ENCODE measurements at regions not wholly inside any gene's neighbourhood (a gene's known extent, or its start where the extent isn't known, plus 50 kb on each side); places are given as distances from the start of the nearest gene placed in this dataset.

DNA sequence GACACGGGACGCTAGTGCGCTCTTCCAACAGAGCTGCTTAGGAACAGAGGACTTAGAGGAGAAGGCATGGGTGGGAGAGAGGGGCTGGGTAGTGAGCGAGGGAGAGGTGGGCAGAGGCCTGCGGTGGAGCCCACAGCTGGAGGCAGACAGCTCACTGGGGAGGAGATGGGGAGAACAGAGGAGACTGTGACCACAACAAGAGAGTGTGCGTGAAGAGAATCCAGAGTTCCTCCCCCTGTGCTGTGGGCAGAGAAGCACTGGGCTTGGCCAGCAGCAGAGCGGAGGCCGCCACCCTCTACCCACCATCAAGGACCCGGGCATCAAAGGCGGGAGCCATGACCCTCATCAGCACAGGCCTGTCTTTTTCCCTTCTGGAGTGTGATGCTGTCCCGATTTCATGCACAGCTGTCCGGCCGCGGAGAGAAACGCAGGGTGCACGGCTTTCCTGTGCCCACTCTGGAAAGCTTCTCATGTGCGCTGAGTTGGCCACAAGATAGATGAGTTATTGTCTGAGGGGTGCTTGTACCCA lies 228.3 kb upstream of the IRX4 start:
- Histone ChIP-seq H3K9me3 (ENCODE audit: insufficient read depth, low read depth, low read length) (peaks cover 14% of the 10 kb centered on the region), H3K27me3 (ENCODE audit: insufficient read depth, low read length) (no peaks in the 10 kb centered on the region), H3K79me2 (ENCODE audit: insufficient read depth, low read length) (no peaks in the 10 kb centered on the region), H3K36me3 (ENCODE audit: insufficient read depth, low read length) (no peaks in the 10 kb centered on the region), H2AFZ (ENCODE audit: low read depth, low read length) (no peak overlapping the region), H3K4me1 (ENCODE audit: insufficient read depth, low read length) (no peaks in the 10 kb centered on the region), H3K4me2 (ENCODE audit: low read length) (no peak overlapping the region), H3K9ac (ENCODE audit: low read length) (no peak overlapping the region), H3K27ac (ENCODE audit: low read depth, low read length) (no peak overlapping the region), H3K4me3 (ENCODE audit: insufficient read depth, low read depth, low read length) (no peak overlapping the region), H4K20me1 (ENCODE audit: insufficient read depth, low read length) (no peaks in the 10 kb centered on the region)
- no peaks in the 10 kb centered on the region for H3K36me3 Mint-ChIP-seq (ENCODE audit: low read depth, unreplicated experiment)
- no peak overlapping the region for H3K27ac Mint-ChIP-seq (ENCODE audit: unreplicated experiment)
- FAIRE-seq (no peak), DNase-seq (ENCODE audit: low read depth) (no peak)
- no peak for TF ChIP-seq EZH2 (IDR thresholded peaks at IDR 0.05; ENCODE audit: insufficient read depth, low read length)
- TF ChIP-seq, protein P1, sequence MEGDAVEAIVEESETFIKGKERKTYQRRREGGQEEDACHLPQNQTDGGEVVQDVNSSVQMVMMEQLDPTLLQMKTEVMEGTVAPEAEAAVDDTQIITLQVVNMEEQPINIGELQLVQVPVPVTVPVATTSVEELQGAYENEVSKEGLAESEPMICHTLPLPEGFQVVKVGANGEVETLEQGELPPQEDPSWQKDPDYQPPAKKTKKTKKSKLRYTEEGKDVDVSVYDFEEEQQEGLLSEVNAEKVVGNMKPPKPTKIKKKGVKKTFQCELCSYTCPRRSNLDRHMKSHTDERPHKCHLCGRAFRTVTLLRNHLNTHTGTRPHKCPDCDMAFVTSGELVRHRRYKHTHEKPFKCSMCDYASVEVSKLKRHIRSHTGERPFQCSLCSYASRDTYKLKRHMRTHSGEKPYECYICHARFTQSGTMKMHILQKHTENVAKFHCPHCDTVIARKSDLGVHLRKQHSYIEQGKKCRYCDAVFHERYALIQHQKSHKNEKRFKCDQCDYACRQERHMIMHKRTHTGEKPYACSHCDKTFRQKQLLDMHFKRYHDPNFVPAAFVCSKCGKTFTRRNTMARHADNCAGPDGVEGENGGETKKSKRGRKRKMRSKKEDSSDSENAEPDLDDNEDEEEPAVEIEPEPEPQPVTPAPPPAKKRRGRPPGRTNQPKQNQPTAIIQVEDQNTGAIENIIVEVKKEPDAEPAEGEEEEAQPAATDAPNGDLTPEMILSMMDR (IDR thresholded peaks at IDR 0.05; ENCODE audit: insufficient read depth, low read depth, low read length): no peak
- H3K9me3 Mint-ChIP-seq (ENCODE audit: unreplicated experiment): peaks cover 10% of the 10 kb centered on the region
- peaks cover 7% of the 10 kb centered on the region for H3K27me3 Mint-ChIP-seq (ENCODE audit: low read depth, unreplicated experiment)
- H3K4me1 Mint-ChIP-seq (ENCODE audit: low read depth, unreplicated experiment): no peaks in the 10 kb centered on the region
- H3K4me3 Mint-ChIP-seq (ENCODE audit: unreplicated experiment): no peak overlapping the region

DNA sequence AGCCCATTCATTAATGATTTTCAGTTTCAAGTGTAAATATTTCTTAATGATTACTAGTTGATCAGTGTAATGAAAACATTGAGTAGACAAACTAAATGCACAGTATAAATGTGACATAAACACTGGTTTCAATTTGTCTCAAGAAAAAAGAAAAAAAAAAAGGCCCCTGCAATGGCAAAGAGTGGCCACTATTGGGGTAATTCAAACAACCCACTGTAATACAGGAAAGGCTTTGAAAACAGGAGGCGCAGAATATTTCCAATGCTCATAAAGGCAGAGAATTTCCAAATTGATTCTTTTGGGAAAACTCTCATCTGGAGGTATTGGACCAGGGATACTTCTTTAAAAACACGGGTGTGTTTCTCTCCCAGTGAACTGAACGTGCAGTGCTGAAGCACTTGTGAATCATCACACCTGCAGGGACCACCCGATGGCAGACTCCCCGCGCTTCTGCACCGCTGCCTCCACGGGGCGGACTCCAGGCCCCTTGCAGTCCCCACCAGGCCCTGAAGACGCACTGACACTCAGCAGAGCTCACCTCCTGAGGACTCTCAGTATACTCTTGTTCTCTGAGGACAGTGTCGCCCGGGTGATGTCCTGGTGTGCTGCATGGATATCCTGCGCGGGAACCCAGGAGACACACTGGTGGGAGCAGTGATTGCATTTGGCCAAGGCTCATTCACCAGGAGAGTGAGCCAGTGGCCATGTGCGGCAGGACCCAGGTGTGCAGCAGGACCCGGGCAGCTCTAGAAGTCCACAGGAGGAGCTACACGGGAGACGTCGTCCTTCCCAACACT lies 227.6 kb upstream of the IRX4 start:
- Mint-ChIP-seq H3K27me3 (ENCODE audit: low read depth, unreplicated experiment) (peaks cover 7% of the 10 kb centered on the region), H3K36me3 (ENCODE audit: low read depth, unreplicated experiment) (no peaks in the 10 kb centered on the region), H3K9me3 (ENCODE audit: unreplicated experiment) (peaks cover 4% of the 10 kb centered on the region), H3K27ac (ENCODE audit: unreplicated experiment) (no peak overlapping the region), H3K4me1 (ENCODE audit: low read depth, unreplicated experiment) (no peaks in the 10 kb centered on the region), H3K4me3 (ENCODE audit: unreplicated experiment) (no peak overlapping the region)
- DNase-seq (ENCODE audit: low read depth) (no peak), FAIRE-seq (no peak)
- Histone ChIP-seq H3K79me2 (ENCODE audit: insufficient read depth, low read length) (no peaks in the 10 kb centered on the region), H2AFZ (ENCODE audit: low read depth, low read length) (no peak overlapping the region), H4K20me1 (ENCODE audit: insufficient read depth, low read length) (no peaks in the 10 kb centered on the region), H3K9me3 (ENCODE audit: insufficient read depth, low read depth, low read length) (peaks cover 14% of the 10 kb centered on the region), H3K4me3 (ENCODE audit: insufficient read depth, low read depth, low read length) (no peak overlapping the region), H3K36me3 (ENCODE audit: insufficient read depth, low read length) (no peaks in the 10 kb centered on the region), H3K4me1 (ENCODE audit: insufficient read depth, low read length) (no peaks in the 10 kb centered on the region), H3K9ac (ENCODE audit: low read length) (no peak overlapping the region), H3K4me2 (ENCODE audit: low read length) (no peak overlapping the region), H3K27me3 (ENCODE audit: insufficient read depth, low read length) (no peaks in the 10 kb centered on the region), H3K27ac (ENCODE audit: low read depth, low read length) (no peak overlapping the region)
- no peak for TF ChIP-seq EZH2 (IDR thresholded peaks at IDR 0.05; ENCODE audit: insufficient read depth, low read length)
- TF ChIP-seq, protein P1 (IDR thresholded peaks at IDR 0.05; ENCODE audit: insufficient read depth, low read depth, low read length): no peak

DNA sequence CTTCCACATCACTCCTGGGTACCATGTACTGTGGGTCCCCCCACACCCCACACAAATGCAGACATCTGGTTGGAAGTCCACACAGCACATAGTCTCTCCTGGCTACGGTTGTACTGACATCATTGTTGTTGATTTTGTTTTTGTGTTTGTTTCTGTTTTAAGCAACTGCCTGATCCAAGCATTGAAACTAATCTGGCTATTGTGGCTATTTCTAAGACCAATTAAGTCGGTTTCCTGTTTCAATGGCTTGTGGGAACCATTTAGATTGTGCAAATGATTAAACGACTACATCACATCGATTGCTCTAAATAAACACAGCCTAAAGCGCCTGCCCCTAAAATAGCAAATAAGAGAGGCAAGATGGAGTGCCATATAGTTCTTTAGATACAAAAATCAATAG lies 226.8 kb upstream of the IRX4 start:
- Histone ChIP-seq H3K79me2 (ENCODE audit: insufficient read depth, low read length) (no peaks in the 10 kb centered on the region), H3K4me3 (ENCODE audit: insufficient read depth, low read depth, low read length) (no peak overlapping the region), H3K4me1 (ENCODE audit: insufficient read depth, low read length) (no peaks in the 10 kb centered on the region), H2AFZ (ENCODE audit: low read depth, low read length) (no peak overlapping the region), H3K27me3 (ENCODE audit: insufficient read depth, low read length) (no peaks in the 10 kb centered on the region), H3K27ac (ENCODE audit: low read depth, low read length) (no peak overlapping the region), H3K9ac (ENCODE audit: low read length) (no peak overlapping the region), H4K20me1 (ENCODE audit: insufficient read depth, low read length) (no peaks in the 10 kb centered on the region), H3K9me3 (ENCODE audit: insufficient read depth, low read depth, low read length) (peaks cover 7% of the 10 kb centered on the region), H3K4me2 (ENCODE audit: low read length) (no peak overlapping the region), H3K36me3 (ENCODE audit: insufficient read depth, low read length) (no peaks in the 10 kb centered on the region)
- DNase-seq (ENCODE audit: low read depth) (no peak), FAIRE-seq (no peak)
- no peaks in the 10 kb centered on the region for H3K4me1 Mint-ChIP-seq (ENCODE audit: low read depth, unreplicated experiment)
- H3K36me3 Mint-ChIP-seq (ENCODE audit: low read depth, unreplicated experiment): no peaks in the 10 kb centered on the region
- TF ChIP-seq, protein P1 (IDR thresholded peaks at IDR 0.05; ENCODE audit: insufficient read depth, low read depth, low read length): no peak
- TF ChIP-seq EZH2 (IDR thresholded peaks at IDR 0.05; ENCODE audit: insufficient read depth, low read length): no peak
- no peak overlapping the region for H3K4me3 Mint-ChIP-seq (ENCODE audit: unreplicated experiment)
- no peak overlapping the region for H3K27ac Mint-ChIP-seq (ENCODE audit: unreplicated experiment)
- H3K27me3 Mint-ChIP-seq (ENCODE audit: low read depth, unreplicated experiment): peaks cover 7% of the 10 kb centered on the region
- peaks cover 2% of the 10 kb centered on the region for H3K9me3 Mint-ChIP-seq (ENCODE audit: unreplicated experiment)

All from astrocyte (in vitro differentiated cells and primary cell).